Hepatocyte (in vitro differentiated cells): ENCODE measurements at regions not wholly inside any gene's neighbourhood (a gene's known extent, or its start where the extent isn't known, plus 50 kb on each side); places are given as distances from the start of the nearest gene placed in this dataset.

Source experiments
- DNase-seq: peaks from one replicate; pipeline ENCODE4 v3.0.0-alpha.2; 2016; ENCODE audit warnings: low spot score
- H2AFZ ChIP-seq: fragments of 200-600 bp; sonication (generic); 2 replicates; pipeline ENCODE4 v1.6.0; 2016; ENCODE audit warnings: antibody characterized with exemption, mild to moderate bottlenecking
- H3K27ac ChIP-seq: fragments of 200-600 bp; sonication (generic); 2 replicates; pipeline ENCODE4 v1.5.1; 2016; ENCODE audit warnings: mild to moderate bottlenecking
- H3K27me3 ChIP-seq: fragments of 200-600 bp; sonication (generic); 2 replicates; pipeline ENCODE4 v1.6.1; 2016
- H3K36me3 ChIP-seq: fragments of 200-600 bp; sonication (generic); replicated peaks from 2 replicates; pipeline ENCODE4 v1.5.1; 2016; ENCODE audit warnings: low read depth; ENCODE audit not compliant: insufficient read depth
- H3K4me1 ChIP-seq: fragments of 200-600 bp; sonication (generic); 2 replicates; pipeline ENCODE4 v1.5.1; 2016; ENCODE audit warnings: mild to moderate bottlenecking, moderate library complexity; ENCODE audit not compliant: insufficient read depth
- H3K4me2 ChIP-seq: fragments of 200-600 bp; sonication (generic); 2 replicates; pipeline ENCODE4 v1.6.0; 2016
- H3K4me3 ChIP-seq: fragments of 200-600 bp; sonication (generic); 2 replicates; pipeline ENCODE4 v1.5.1; 2016; ENCODE audit warnings: mild to moderate bottlenecking
- H3K79me2 ChIP-seq: fragments of 200-600 bp; sonication (generic); 2 replicates; pipeline ENCODE4 v1.6.0; 2017; ENCODE audit warnings: mild to moderate bottlenecking
- H3K9me2 ChIP-seq: fragments of 200-600 bp; sonication (generic); replicated peaks from 2 replicates; pipeline ENCODE4 v1.6.0; 2017; ENCODE audit warnings: mild to moderate bottlenecking; ENCODE audit not compliant: insufficient read depth
- H3K9me3 ChIP-seq: fragments of 200-600 bp; sonication (generic); 2 replicates; pipeline ENCODE4 v1.5.1; 2016; ENCODE audit warnings: low read depth, mild to moderate bottlenecking
- H4K20me1 ChIP-seq: fragments of 200-600 bp; sonication (generic); 2 replicates; pipeline ENCODE4 v1.6.0; 2016; ENCODE audit warnings: mild to moderate bottlenecking; ENCODE audit not compliant: insufficient read depth, poor library complexity, severe bottlenecking
- CTCF ChIP-seq: fragments of 200-600 bp; sonication (generic); IDR thresholded peaks from 2 replicates; pipeline ENCODE4 v1.5.1; 2016; ENCODE audit warnings: antibody characterized with exemption, mild to moderate bottlenecking; ENCODE audit not compliant: poor library complexity
- EZH2 ChIP-seq: fragments of 200-600 bp; sonication (generic); IDR thresholded peaks from 2 replicates; pipeline ENCODE4 v1.6.1; 2016; ENCODE audit warnings: antibody characterized with exemption, mild to moderate bottlenecking, borderline replicate concordance
- EZH2phosphoT487 ChIP-seq: fragments of 200-600 bp; sonication (generic); IDR thresholded peaks from one replicate; pipeline ENCODE4 v1.6.1; 2018; ENCODE audit warnings: antibody characterized with exemption, mild to moderate bottlenecking, low read depth, moderate library complexity; ENCODE audit not compliant: unreplicated experiment, severe bottlenecking
- WGBS: methylation state at CpG from one replicate; pipeline ENCODE4 v1.1.6; 2016; ENCODE audit warnings: low lambda C conversion rate; ENCODE audit errors: missing lambda C conversion rate; 5-methylcytosine and 5-hydroxymethylcytosine counted together

- Histone ChIP-seq H3K27me3 (no peaks in the 10 kb centered on the region), H3K9me3 (no peaks in the 10 kb centered on the region), H3K9me2 (no peaks in the 10 kb centered on the region), H2AFZ (no peak overlapping the region), H3K36me3 (no peaks in the 10 kb centered on the region), H3K79me2 (no peaks in the 10 kb centered on the region), H3K4me1 (no peaks in the 10 kb centered on the region), H3K27ac (no peak overlapping the region), H3K4me2 (no peak overlapping the region), H4K20me1 (no peaks in the 10 kb centered on the region), H3K4me3 (no peak overlapping the region)
- WGBS: 81% methylated on average over 2 of the region's 2 CpGs
- TF ChIP-seq CTCF: no peak
- TF ChIP-seq EZH2: no peak
- TF ChIP-seq EZH2phosphoT487: no peak
- no peak for DNase-seq
Measured at GRCh38 chr14:43316427-43316826, 1190.7 kb downstream of the FSCB start.

GRCh38 chr14:43313719-43314118, 1193.4 kb downstream of the FSCB start:
- TF ChIP-seq CTCF: no peak
- no peak for TF ChIP-seq EZH2phosphoT487
- TF ChIP-seq EZH2: no peak
- no peak for DNase-seq
- H3K79me2 ChIP-seq: no peaks in the 10 kb centered on the region
- H3K4me3 ChIP-seq: no peak overlapping the region
- no peaks in the 10 kb centered on the region for H3K27me3 ChIP-seq
- no peaks in the 10 kb centered on the region for H3K4me1 ChIP-seq
- no peaks in the 10 kb centered on the region for H3K9me3 ChIP-seq
- no peaks in the 10 kb centered on the region for H4K20me1 ChIP-seq
- WGBS: 84% methylated on average over 1 of the region's 1 CpG
- no peak overlapping the region for H3K27ac ChIP-seq
- H3K9me2 ChIP-seq: no peaks in the 10 kb centered on the region
- H3K4me2 ChIP-seq: no peak overlapping the region
- H2AFZ ChIP-seq: no peak overlapping the region
- no peaks in the 10 kb centered on the region for H3K36me3 ChIP-seq

- Histone ChIP-seq H3K9me2 (no peaks in the 10 kb centered on the region), H3K27me3 (no peaks in the 10 kb centered on the region), H3K9me3 (no peaks in the 10 kb centered on the region), H3K4me2 (no peak overlapping the region), H4K20me1 (no peaks in the 10 kb centered on the region), H3K36me3 (no peaks in the 10 kb centered on the region), H3K4me1 (no peaks in the 10 kb centered on the region), H3K27ac (no peak overlapping the region), H3K79me2 (no peaks in the 10 kb centered on the region), H3K4me3 (no peak overlapping the region), H2AFZ (no peak overlapping the region)
- no peak for DNase-seq
- WGBS: 90% methylated on average over 3 of the region's 3 CpGs
- TF ChIP-seq EZH2phosphoT487: no peak
- no peak for TF ChIP-seq CTCF
- no peak for TF ChIP-seq EZH2
Measured at GRCh38 chr14:43308421-43309110, 1198.5 kb downstream of the FSCB start.
